PFSK-1 (cell line): ENCODE measurements at regions not wholly inside any gene's neighbourhood (a gene's known extent, or its start where the extent isn't known, plus 50 kb on each side); places are given as distances from the start of the nearest gene placed in this dataset.

ENCODE experiments used
- FOXP2 ChIP-seq: optimal IDR thresholded peaks from 2 replicates; pipeline ENCODE3; 2011; ENCODE audit warnings: borderline replicate concordance, control low read depth, inconsistent platforms; ENCODE audit not compliant: insufficient read depth; ENCODE audit errors: extremely low read length, extremely low read depth
- POLR2AphosphoS5 ChIP-seq: IDR thresholded peaks from 2 replicates; pipeline ENCODE4 v1.6.1; 2012; ENCODE audit warnings: low read depth, mild to moderate bottlenecking, control low read depth, low read length, moderate library complexity
- REST ChIP-seq, 2 experiments: IDR thresholded peaks; 2 replicates each; pipeline versions ENCODE4 v1.6.1 to v1.8.0; 2011 to 2012; ENCODE audit warnings: low read depth in 2 of 2, low read length in 2 of 2, control low read depth in 1 of 2, inconsistent platforms in 1 of 2, mild to moderate bottlenecking in 1 of 2, moderate library complexity in 1 of 2; ENCODE audit not compliant: insufficient read depth in 1 of 2
- SIN3A ChIP-seq: IDR thresholded peaks from 2 replicates; pipeline ENCODE4 v1.6.1; 2012; ENCODE audit warnings: mild to moderate bottlenecking, low read length, moderate library complexity, borderline replicate concordance; ENCODE audit not compliant: insufficient read depth
- TAF1 ChIP-seq: IDR thresholded peaks from 2 replicates; pipeline ENCODE4 v1.6.1; 2012; ENCODE audit warnings: low read length, control low read depth, borderline replicate concordance; ENCODE audit not compliant: insufficient read depth

GRCh38 chr4:20367446-20367845 lies 115.7 kb downstream of the SLIT2 start:
- TF ChIP-seq TAF1 = no peak
- TF ChIP-seq SIN3A = no peak
- TF ChIP-seq FOXP2 = no peak
- no peak for TF ChIP-seq POLR2AphosphoS5
- TF ChIP-seq REST (IDR thresholded peaks at IDR 0.05; ENCODE audit: insufficient read depth in 1 of 2, low read depth in 2 of 2, low read length in 2 of 2) = no peak

GRCh38 chr4:20368926-20369325 lies 117.2 kb downstream of the SLIT2 start:
- TF ChIP-seq POLR2AphosphoS5 (no peak), REST (IDR thresholded peaks at IDR 0.05; ENCODE audit: insufficient read depth in 1 of 2, low read depth in 2 of 2, low read length in 2 of 2) (no peak), SIN3A (no peak), TAF1 (no peak), FOXP2 (no peak)

GRCh38 chr4:20370274-20370673 lies 118.6 kb downstream of the SLIT2 start:
- TF ChIP-seq REST (IDR thresholded peaks at IDR 0.05; ENCODE audit: insufficient read depth in 1 of 2, low read depth in 2 of 2, low read length in 2 of 2) (no peak), SIN3A (no peak), POLR2AphosphoS5 (no peak), FOXP2 (no peak), TAF1 (no peak)

- TF ChIP-seq FOXP2 = no peak
- TF ChIP-seq REST (IDR thresholded peaks at IDR 0.05; ENCODE audit: insufficient read depth in 1 of 2, low read depth in 2 of 2, low read length in 2 of 2) = no peak
- no peak for TF ChIP-seq SIN3A
- TF ChIP-seq TAF1 = no peak
- no peak for TF ChIP-seq POLR2AphosphoS5
Measured at GRCh38 chr4:20376070-20376469, 124.4 kb downstream of the SLIT2 start.

- TF ChIP-seq REST (IDR thresholded peaks at IDR 0.05; ENCODE audit: insufficient read depth in 1 of 2, low read depth in 2 of 2, low read length in 2 of 2) (no peak), SIN3A (no peak), TAF1 (no peak), POLR2AphosphoS5 (no peak), FOXP2 (no peak)
Measured at GRCh38 chr4:20378181-20378580, 126.5 kb downstream of the SLIT2 start.
